ENCODE measurements at regions not wholly inside any gene's neighbourhood (a gene's known extent, or its start where the extent isn't known, plus 50 kb on each side); places are given as distances from the start of the nearest gene placed in this dataset.

GRCh38 chr16:47967374-47967773 lies 188.4 kb downstream of the ABCC12 start:
- no TSS peak for BruUV-seq (replicated peaks)
- Histone ChIP-seq H3K9me3 (replicated peaks; ENCODE audit: control insufficient read depth, insufficient read depth, low read depth, low read length) (no peaks in the 10 kb centered on the region), H3K36me3 (ENCODE audit: control insufficient read depth, insufficient read depth, low read length) (no peaks in the 10 kb centered on the region), H2AFZ (ENCODE audit: low read depth, low read length) (no peak overlapping the region), H3K9ac (ENCODE audit: insufficient read depth in 1 of 2, low read depth in 2 of 2, low read length in 2 of 2) (no peak overlapping the region), H4K20me1 (replicated peaks; ENCODE audit: control insufficient read depth, insufficient read depth, low read length) (no peaks in the 10 kb centered on the region), H3K9me1 (ENCODE audit: control insufficient read depth, insufficient read depth, low read length) (no peaks in the 10 kb centered on the region), H3K4me2 (ENCODE audit: insufficient read depth, low read length) (no peak overlapping the region), H3K27me3 (ENCODE audit: control insufficient read depth in 2 of 2, insufficient read depth in 2 of 2, low read length in 2 of 2) (no peaks in the 10 kb centered on the region), H3K79me2 (ENCODE audit: control insufficient read depth, insufficient read depth, low read length) (no peaks in the 10 kb centered on the region), H3K27ac (ENCODE audit: extremely low read depth, low read depth, low read length) (no peak overlapping the region), H3K4me1 (replicated peaks in 1 of 2; ENCODE audit: control insufficient read depth in 2 of 2, insufficient read depth in 2 of 2, low read length in 2 of 2) (no peaks in the 10 kb centered on the region), H3K4me3 (no peak overlapping the region)
- in situ Hi-C loops (cut with MboI) (no loop called here), intact Hi-C loops (cut with micrococcal nuclease) (no loop called here)
- ATAC-seq (no peak), DNase-seq (ENCODE audit: extremely low read depth in 1 of 4, low spot score in 3 of 4) (no peak), FAIRE-seq (no peak)
- CTCF ChIA-PET (ENCODE audit: low intra/inter-chr PET ratio), result no interaction called here
- POLR2A ChIA-PET, result no interaction called here
- 0% methylated on average over 2 of the region's 2 CpGs for WGBS (ENCODE audit: insufficient coverage, low coverage, missing lambda C conversion rate)
- TF ChIP-seq PHF8 (IDR thresholded peaks at IDR 0.05; ENCODE audit: borderline replicate concordance, low read length) (no peak), ZC3H4 (CRISPR knock-in tag; IDR thresholded peaks at IDR 0.05; ENCODE audit: borderline replicate concordance) (no peak), USF1 (CRISPR knock-in tag; IDR thresholded peaks at IDR 0.05) (no peak), HDAC3 (IDR thresholded peaks at IDR 0.05; ENCODE audit: borderline replicate concordance, partially characterized antibody) (no peak), NUFIP1 (IDR thresholded peaks at IDR 0.05; ENCODE audit: partially characterized antibody) (no peak), GABPB1 (CRISPR knock-in tag; IDR thresholded peaks at IDR 0.05) (no peak), CBX3 (IDR thresholded peaks at IDR 0.05; ENCODE audit: borderline replicate concordance in 1 of 2, low read length in 2 of 2) (no peak), ESRRB (CRISPR knock-in tag; IDR thresholded peaks at IDR 0.05; ENCODE audit: borderline replicate concordance) (no peak), NONO (IDR thresholded peaks at IDR 0.05; ENCODE audit: low read depth in 2 of 2, low read length in 1 of 2) (no peak), EHMT2 (IDR thresholded peaks at IDR 0.05) (no peak), NCOA2 (IDR thresholded peaks at IDR 0.05; ENCODE audit: partially characterized antibody in 2 of 2) (no peak), MECOM (CRISPR knock-in tag; IDR thresholded peaks at IDR 0.05) (no peak), ARID3A (IDR thresholded peaks at IDR 0.05; ENCODE audit: borderline replicate concordance, low read depth, low read length) (no peak), KLF6 (CRISPR knock-in tag; IDR thresholded peaks at IDR 0.05; ENCODE audit: borderline replicate concordance) (no peak), E4F1 (CRISPR knock-in tag; IDR thresholded peaks at IDR 0.05; ENCODE audit: borderline replicate concordance) (no peak), ZNF696 (CRISPR knock-in tag; conservative IDR thresholded peaks at IDR 0.05) (no peak)
- TF ChIP-seq, protein P1, sequence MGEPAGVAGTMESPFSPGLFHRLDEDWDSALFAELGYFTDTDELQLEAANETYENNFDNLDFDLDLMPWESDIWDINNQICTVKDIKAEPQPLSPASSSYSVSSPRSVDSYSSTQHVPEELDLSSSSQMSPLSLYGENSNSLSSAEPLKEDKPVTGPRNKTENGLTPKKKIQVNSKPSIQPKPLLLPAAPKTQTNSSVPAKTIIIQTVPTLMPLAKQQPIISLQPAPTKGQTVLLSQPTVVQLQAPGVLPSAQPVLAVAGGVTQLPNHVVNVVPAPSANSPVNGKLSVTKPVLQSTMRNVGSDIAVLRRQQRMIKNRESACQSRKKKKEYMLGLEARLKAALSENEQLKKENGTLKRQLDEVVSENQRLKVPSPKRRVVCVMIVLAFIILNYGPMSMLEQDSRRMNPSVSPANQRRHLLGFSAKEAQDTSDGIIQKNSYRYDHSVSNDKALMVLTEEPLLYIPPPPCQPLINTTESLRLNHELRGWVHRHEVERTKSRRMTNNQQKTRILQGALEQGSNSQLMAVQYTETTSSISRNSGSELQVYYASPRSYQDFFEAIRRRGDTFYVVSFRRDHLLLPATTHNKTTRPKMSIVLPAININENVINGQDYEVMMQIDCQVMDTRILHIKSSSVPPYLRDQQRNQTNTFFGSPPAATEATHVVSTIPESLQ (CRISPR knock-in tag; IDR thresholded peaks at IDR 0.05), result no peak
